Activated CD4-positive, CD25-positive, alpha-beta regulatory T cell treated with anti-CD3 and anti-CD28 coated beads, Interleukin-2, amount 50 U/mL, for 24 hours (primary cell): ENCODE measurements at regions not wholly inside any gene's neighbourhood (a gene's known extent, or its start where the extent isn't known, plus 50 kb on each side); places are given as distances from the start of the nearest gene placed in this dataset.

Source experiments
- ATAC-seq, 2 donors: fragments of 150-1000 bp; cut with Tn5 transposase; one replicate each; pipeline ENCODE4 v1.10.0; 2021; ENCODE audit warnings: mild to moderate bottlenecking in 1 of 2, moderate library complexity in 1 of 2

GRCh38 chr1:114314098-114314497 is 160.4 kb upstream of the SYT6 start:
- ATAC-seq: no peak

DNA sequence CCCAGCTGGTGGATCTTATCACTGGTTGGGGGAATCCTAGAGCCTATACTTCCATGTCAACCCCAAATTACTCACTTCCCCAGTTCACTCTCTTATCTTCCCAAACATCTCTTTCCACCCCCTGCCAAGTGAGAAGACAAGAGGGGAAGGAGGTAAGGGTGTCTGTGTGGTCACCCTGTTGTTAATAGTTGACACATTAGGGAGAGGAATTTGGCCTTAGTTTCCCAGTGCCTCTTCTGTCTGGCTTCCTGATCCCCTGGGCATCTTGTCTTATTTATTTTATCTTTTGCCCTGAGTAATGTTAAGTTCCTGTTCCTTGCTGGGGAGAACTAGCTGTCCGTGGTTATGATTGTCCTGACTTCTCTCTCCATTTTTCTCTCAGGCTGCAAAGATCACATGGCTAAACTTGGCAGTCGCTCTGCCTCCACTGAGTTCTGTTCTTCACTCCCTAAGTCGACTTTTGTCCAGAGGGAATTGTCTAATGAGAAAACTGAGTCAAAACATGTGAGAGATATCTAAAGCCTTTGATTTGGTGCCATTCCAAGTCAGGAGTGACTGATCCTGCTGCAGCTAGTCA is 157.1 kb upstream of the SYT6 start:
- ATAC-seq: no peak

GRCh38 chr1:114302821-114303220 is 149.2 kb upstream of the SYT6 start:
- ATAC-seq: no peak

DNA sequence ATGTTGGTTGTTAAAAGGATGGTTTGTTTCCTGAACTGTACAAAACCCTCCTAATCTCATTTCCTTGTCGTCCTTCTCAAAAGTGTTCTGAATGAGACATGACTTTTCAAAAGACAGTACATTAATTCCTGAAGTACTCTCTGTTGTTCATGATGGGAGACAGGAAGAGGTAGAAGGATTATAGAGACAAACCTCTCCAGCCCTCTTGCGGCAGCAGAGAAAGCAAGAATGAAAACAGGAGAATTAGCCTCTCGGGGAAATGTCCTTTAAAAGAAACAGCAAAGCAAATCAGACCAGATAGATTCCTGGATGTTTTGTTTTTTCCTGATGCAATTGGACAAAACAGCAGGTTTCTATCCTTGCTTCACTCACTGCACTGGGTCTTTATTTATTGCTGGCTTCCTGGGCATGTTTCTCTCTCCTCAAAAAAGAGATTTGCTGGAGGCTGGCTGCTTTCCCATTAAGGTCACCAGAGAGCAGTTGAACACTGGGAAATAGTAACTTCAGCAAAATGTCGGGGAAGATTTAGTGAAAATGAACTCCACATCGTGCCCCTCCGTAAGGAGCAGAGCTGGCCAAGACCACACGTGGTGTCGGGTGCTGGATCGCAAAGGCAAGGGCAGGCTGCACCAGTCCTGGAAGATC is 145.8 kb upstream of the SYT6 start:
- no peak for ATAC-seq

DNA sequence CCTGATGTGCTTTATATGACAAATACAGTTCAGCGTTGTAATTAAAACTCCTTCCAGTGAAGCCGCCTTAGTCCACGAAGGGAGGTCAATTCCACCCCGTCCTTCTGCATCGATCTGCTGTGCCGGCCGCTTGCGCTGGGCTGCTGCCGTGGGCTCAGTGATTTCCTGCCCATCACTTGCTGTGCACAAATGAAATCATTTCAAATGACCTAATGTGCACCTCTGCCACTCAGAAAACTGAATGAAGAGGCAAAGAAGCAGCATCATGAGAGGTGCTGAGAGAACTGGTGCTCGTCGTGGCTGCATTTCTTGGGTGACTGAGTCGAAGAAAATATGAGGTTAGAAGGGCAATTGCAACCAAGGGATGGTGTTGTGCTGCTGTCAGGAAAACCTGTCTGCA is 144.3 kb upstream of the SYT6 start:
- no peak for ATAC-seq

GRCh38 chr1:114296413-114296812 is 142.7 kb upstream of the SYT6 start:
- no peak for ATAC-seq

- no peak for ATAC-seq
Observed at GRCh38 chr1:114295321-114295720, 141.7 kb upstream of the SYT6 start.

GRCh38 chr1:114292835-114293234 is 139.2 kb upstream of the SYT6 start:
- ATAC-seq: no peak

DNA sequence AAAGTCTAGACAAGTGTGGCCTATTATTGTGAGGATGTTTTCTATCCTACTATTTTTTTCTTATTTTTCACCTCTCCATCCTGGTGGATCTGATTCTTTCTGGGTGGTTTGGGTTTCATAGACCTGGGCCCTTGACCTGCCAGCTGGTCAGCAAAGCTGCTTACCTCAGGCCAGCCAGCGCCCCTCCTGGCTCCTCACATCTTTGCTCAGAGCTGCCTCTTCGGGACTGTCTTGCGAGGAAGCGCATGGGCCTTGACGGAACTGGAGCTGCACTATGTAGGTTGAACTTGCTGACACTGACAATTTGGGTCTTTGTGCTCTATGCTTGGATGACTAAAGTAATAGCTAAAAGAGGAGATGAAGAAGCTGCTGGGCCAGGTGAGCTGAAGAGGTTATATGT is 138.5 kb upstream of the SYT6 start:
- no peak for ATAC-seq

GRCh38 chr1:114290776-114291175 is 137.1 kb upstream of the SYT6 start:
- ATAC-seq: no peak

DNA sequence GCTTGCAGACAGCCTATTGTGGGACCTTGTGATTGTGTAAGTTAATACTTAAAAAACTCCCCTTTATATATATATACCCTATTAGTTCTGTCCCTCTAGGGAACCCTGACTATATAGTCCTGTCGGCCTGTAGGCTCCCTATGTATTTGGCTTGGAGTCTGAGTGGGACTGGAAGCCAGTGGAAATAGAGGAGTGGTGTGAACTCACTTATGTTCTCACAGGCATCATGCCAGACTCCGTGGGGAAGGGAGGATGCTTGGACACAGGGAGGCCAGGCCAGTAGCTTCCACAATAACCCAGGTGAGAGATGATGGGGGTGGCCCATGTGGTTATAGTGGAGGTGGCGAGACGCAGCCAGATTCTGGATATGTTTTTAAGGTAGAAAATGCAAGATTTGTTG is 136.7 kb upstream of the SYT6 start:
- no peak for ATAC-seq

DNA sequence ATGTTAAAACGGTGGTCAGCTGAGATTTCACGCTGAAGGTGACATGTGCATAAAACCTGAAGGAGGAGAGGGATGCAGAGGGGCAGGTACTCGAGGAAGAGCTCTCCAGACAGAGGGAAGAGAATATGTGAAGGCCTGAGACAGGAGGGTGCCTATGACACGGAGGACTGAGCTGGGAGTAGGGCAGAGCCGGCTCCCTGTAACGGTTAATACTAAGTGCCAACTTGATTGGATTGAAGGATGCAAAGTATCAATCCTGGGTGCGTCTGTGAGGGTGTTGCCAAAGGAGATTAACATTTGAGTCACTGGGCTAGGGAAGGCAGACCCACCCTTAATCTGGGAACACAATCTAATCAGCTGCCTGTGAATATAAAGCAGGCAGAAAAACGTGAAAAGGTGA is 136.2 kb upstream of the SYT6 start:
- no peak for ATAC-seq

GRCh38 chr1:114289306-114289705 is 135.6 kb upstream of the SYT6 start:
- no peak for ATAC-seq

DNA sequence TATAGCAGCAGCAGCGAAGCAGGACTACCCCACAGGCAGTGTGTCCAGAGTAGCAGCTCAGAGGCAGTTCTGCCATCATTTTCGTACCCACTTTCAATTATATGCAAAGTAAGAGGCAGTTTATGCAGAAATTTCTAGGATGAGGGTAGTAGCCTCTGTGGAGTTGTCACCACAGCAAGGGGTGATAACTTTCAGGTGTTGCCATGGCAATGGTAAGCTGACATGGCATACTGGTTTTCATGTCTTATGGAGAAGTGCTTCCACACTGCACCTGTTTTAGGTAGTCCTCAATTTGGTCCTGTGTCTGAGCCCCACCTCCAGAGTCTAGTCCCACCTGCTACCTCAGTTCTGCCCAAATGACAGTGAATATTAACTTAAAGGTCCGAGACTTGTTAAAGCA is 133.3 kb upstream of the SYT6 start:
- ATAC-seq: no peak

DNA sequence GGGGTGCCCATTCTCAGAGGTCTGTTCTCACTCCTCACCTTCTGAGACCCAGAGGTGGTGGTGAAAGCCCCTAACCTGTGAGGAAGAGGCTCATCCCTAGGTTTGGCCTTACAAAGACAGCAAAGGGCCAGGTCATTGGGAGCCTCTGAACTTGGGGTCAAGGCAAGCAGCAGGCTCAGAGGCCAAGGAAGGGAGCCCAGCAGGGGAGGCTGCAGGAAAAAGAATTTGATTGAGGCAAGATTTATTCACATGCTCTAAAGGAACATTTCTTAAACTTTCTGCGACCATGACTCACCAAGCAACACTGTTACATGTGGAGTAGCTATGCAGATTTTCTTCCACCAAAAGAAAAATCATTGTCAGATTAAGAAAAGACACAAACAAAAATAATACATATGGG is 132.5 kb upstream of the SYT6 start:
- no peak for ATAC-seq

- peak; percentile 88 to 95 for ATAC-seq
Observed at GRCh38 chr1:114282751-114283403, 129.2 kb upstream of the SYT6 start.

GRCh38 chr1:114278911-114279310 is 125.2 kb upstream of the SYT6 start:
- no peak for ATAC-seq

DNA sequence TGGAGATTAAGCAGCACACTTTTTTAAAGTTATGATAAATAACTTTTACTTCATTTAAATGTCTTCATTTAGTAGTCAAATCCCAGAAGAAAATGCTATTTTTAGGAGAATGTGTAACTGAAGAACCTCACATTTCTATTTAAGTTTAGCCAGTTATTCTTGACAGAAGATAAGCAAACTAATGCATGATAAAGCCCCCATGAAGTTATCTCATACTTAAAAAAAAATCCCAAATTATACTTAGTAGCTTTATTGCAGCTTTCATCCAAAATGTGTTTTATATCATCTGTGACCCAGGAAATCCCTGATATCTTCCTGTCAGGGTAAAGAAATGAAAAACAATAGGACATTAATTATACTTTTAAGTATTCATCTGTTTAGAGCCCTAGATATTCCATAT is 124.8 kb upstream of the SYT6 start:
- no peak for ATAC-seq

DNA sequence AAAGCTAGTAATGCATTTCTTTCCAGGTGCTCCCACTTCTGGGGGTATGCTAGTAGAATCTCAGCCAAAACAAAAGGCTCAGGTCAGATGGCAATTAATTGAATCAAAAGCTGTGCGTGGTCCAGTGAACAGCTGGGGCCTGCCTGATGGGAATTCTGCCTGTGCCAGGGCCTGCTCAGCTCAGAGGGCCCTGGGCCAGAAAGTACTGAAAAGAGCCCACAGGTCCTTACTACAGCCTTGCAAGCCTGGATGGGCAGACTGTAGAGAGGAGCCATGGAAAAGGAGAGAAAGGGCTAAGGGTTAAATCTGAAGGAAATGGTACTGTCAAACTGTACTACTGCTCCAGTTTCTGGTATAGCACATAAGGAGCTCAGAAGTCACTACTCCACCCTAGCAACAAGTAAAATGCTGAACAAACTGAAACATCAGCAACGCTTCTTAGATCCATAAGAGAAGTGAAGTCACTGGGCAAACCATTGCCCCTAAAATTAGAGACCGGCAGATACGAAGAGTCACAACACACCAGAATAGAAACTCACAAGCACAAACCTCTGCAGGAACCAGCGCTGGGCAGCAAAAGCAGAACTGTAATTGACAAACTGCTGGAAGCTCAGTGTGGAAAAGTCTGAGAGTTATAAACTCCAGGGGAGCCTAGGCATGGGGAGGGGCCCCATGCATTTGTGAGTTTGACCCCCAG is 121.1 kb upstream of the SYT6 start:
- ATAC-seq: no peak

DNA sequence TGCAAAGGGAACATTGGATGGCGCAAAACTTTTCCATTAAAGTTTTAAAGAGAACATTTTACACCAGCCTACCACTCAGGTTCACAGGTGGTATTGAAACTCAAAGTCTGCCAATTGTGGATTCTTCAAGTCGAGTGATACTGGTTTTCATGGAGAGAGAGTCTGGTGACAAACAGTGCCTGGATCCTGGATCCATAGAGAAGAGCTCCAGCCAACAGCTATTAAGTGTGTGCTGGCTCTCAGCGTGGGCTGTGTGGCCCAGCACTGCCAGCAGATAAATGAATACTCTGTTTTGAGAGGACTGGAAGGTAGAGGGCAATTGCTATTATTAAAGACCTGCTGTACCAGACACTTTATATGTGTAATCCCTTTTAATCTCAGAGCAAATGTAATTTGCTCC is 118.9 kb upstream of the SYT6 start:
- no peak for ATAC-seq

DNA sequence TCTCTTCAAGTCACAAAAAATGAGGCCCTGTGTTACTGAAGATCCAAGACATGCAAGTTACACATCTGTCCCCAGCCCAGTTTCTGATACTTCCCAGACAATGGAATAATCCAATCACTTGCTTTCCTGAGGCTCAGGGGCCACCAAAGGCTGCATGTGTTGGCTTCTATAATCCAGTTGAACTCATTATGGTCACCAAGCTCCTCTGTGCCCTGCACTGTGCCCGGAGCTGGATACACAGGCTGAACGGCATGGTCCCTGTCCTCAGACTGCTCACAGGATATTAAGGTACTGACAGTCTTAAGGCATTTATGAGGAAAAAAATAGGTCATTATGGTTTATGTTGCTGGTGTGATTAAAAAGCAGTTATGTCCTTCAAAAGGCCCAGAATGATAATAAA is 117.0 kb upstream of the SYT6 start:
- no peak for ATAC-seq

- no peak for ATAC-seq
Observed at GRCh38 chr1:114270282-114270681, 116.6 kb upstream of the SYT6 start.

- no peak for ATAC-seq
Observed at GRCh38 chr1:114269539-114269938, 115.9 kb upstream of the SYT6 start.

- no peak for ATAC-seq
Observed at GRCh38 chr1:114263343-114263742, 109.7 kb upstream of the SYT6 start.
